Keratinocyte (primary cell): ENCODE measurements at regions not wholly inside any gene's neighbourhood (a gene's known extent, or its start where the extent isn't known, plus 50 kb on each side); places are given as distances from the start of the nearest gene placed in this dataset.
A peak's percentile ranks its signal among the peaks of the same experiment; 100 is the strongest.

Experiments used
- DNase-seq: peaks from one replicate; pipeline ENCODE4 v3.0.0-alpha.2; 2011; ENCODE audit warnings: low read depth, missing footprints, low spot score
- FAIRE-seq: peaks from 2 replicates; lab custom pipeline; 2011; peaks lifted over from hg19 to GRCh38; lab: Jason Lieb, UNC
- H2AFZ ChIP-seq: 2 replicates; pipeline ENCODE4 v1.6.0; 2012; ENCODE audit warnings: low read length, control low read depth, inconsistent platforms; ENCODE audit not compliant: control insufficient read depth
- H3K27ac ChIP-seq: 2 replicates; pipeline ENCODE4 v1.5.1; 2011; ENCODE audit warnings: low read length; ENCODE audit not compliant: control insufficient read depth, insufficient read depth
- H3K27me3 ChIP-seq: 3 replicates; pipeline ENCODE4 v1.6.0; 2011; ENCODE audit warnings: low read length; ENCODE audit not compliant: control insufficient read depth, insufficient read depth; ENCODE audit errors: extremely low read depth
- H3K36me3 ChIP-seq, 2 experiments: 2 replicates in 1 of 2; 3 replicates in 1 of 2; pipeline ENCODE4 v1.5.1; 2011; ENCODE audit warnings: low read length in 2 of 2, mild to moderate bottlenecking in 1 of 2; ENCODE audit not compliant: control insufficient read depth in 2 of 2, insufficient read depth in 2 of 2; ENCODE audit errors: extremely low read depth in 1 of 2
- H3K4me1 ChIP-seq: 3 replicates; pipeline ENCODE4 v1.5.1; 2011; ENCODE audit warnings: low read length; ENCODE audit not compliant: control insufficient read depth, insufficient read depth; ENCODE audit errors: extremely low read depth
- H3K4me2 ChIP-seq: 3 replicates; pipeline ENCODE4 v1.6.0; 2011; ENCODE audit warnings: low read depth, low read length; ENCODE audit not compliant: control insufficient read depth, insufficient read depth; ENCODE audit errors: extremely low read depth
- H3K4me3 ChIP-seq, 3 experiments: fragments of 200-600 bp in 1 of 3; sonication (generic) in 1 of 3; 2 replicates in 2 of 3; 3 replicates in 1 of 3; pipeline ENCODE4 v1.5.1; 2011 to 2016; ENCODE audit warnings: low read length in 3 of 3, mild to moderate bottlenecking in 3 of 3, control low read depth in 2 of 3, inconsistent platforms in 1 of 3, low read depth in 1 of 3, mixed read lengths in 1 of 3, mixed run types in 1 of 3, moderate library complexity in 1 of 3; ENCODE audit not compliant: control insufficient read depth in 2 of 3, insufficient read depth in 2 of 3; ENCODE audit errors: extremely low read depth in 1 of 3
- H3K79me2 ChIP-seq: 2 replicates; pipeline ENCODE4 v1.6.0; 2012; ENCODE audit warnings: low read length; ENCODE audit not compliant: control insufficient read depth, insufficient read depth
- H3K9ac ChIP-seq: 3 replicates; pipeline ENCODE4 v1.6.0; 2011; ENCODE audit warnings: low read length; ENCODE audit not compliant: control insufficient read depth, insufficient read depth; ENCODE audit errors: extremely low read depth
- H3K9me1 ChIP-seq: 3 replicates; pipeline ENCODE4 v1.6.0; 2011; ENCODE audit warnings: low read length; ENCODE audit not compliant: control insufficient read depth, insufficient read depth; ENCODE audit errors: extremely low read depth
- H3K9me3 ChIP-seq: 2 replicates; pipeline ENCODE4 v1.5.1; 2012; ENCODE audit warnings: low read depth, low read length; ENCODE audit not compliant: control insufficient read depth
- H4K20me1 ChIP-seq: 3 replicates; pipeline ENCODE4 v1.6.0; 2011; ENCODE audit warnings: low read length; ENCODE audit not compliant: control insufficient read depth, insufficient read depth; ENCODE audit errors: extremely low read depth
- CTCF ChIP-seq, 3 experiments: IDR thresholded peaks in 1 of 3; conservative IDR thresholded peaks in 1 of 3; optimal IDR thresholded peaks in 1 of 3; 2 replicates in 2 of 3; 3 replicates in 1 of 3; pipeline versions ENCODE3 to v1.5.1; 2011; ENCODE audit warnings: low read length in 3 of 3, mild to moderate bottlenecking in 3 of 3, moderate library complexity in 2 of 3, control low read depth in 1 of 3, inconsistent platforms in 1 of 3; ENCODE audit not compliant: insufficient read depth in 2 of 3; ENCODE audit errors: extremely low read depth in 1 of 3
- EZH2 ChIP-seq: IDR thresholded peaks from one replicate; pipeline ENCODE4 v1.6.1; 2012; ENCODE audit warnings: inconsistent platforms, mild to moderate bottlenecking, low read length, moderate library complexity
- dilution Hi-C: fragments of 300-500 bp; cut with MboI; formaldehyde crosslinking; loops from one replicate; pipeline ENCODE4 v1.7.0; 2020; ENCODE audit warnings: low sequenced_read_pairs; ENCODE audit not compliant: extremely low pct_ligation_motif_present

GRCh38 chr4:184329235-184329634, 111.6 kb upstream of the ENPP6 start:
- Histone ChIP-seq H3K36me3 (no peaks in the 10 kb centered on the region), H3K4me1 (peaks cover 21% of the 10 kb centered on the region), H4K20me1 (no peaks in the 10 kb centered on the region), H3K4me3 (no peak overlapping the region), H3K27me3 (no peaks in the 10 kb centered on the region), H3K9me3 (no peaks in the 10 kb centered on the region), H3K4me2 (no peak overlapping the region), H2AFZ (no peak overlapping the region), H3K79me2 (no peaks in the 10 kb centered on the region), H3K9me1 (no peaks in the 10 kb centered on the region), H3K27ac (peak overlapping the region; percentile 77), H3K9ac (peak overlapping the region; percentile 5)
- TF ChIP-seq EZH2 (no peak), CTCF (optimal IDR thresholded peaks at IDR 0.05 in 1 of 3, IDR thresholded peaks at IDR 0.05 in 1 of 3, conservative IDR thresholded peaks at IDR 0.05 in 1 of 3; ENCODE audit: extremely low read depth in 1 of 3, insufficient read depth in 2 of 3, low read length in 3 of 3) (no peak)
- dilution Hi-C loops: no loop called here
- FAIRE-seq (no peak), DNase-seq (no peak)

GRCh38 chr4:184328022-184328736, 110.5 kb upstream of the ENPP6 start:
- peak; percentile 100 for FAIRE-seq
- H3K4me2 ChIP-seq: peak overlapping the region; percentile 55
- peak overlapping the region; percentile 51 for H3K9ac ChIP-seq
- no peak overlapping the region for H3K4me3 ChIP-seq
- dilution Hi-C loops: no loop called here
- H3K36me3 ChIP-seq: no peaks in the 10 kb centered on the region
- TF ChIP-seq EZH2: no peak
- no peak for TF ChIP-seq CTCF (optimal IDR thresholded peaks at IDR 0.05 in 1 of 3, IDR thresholded peaks at IDR 0.05 in 1 of 3, conservative IDR thresholded peaks at IDR 0.05 in 1 of 3; ENCODE audit: extremely low read depth in 1 of 3, insufficient read depth in 2 of 3, low read length in 3 of 3)
- H2AFZ ChIP-seq: peak overlapping the region; percentile 46
- no peaks in the 10 kb centered on the region for H3K9me3 ChIP-seq
- peak overlapping the region; percentile 77 for H3K27ac ChIP-seq
- H4K20me1 ChIP-seq: no peaks in the 10 kb centered on the region
- H3K9me1 ChIP-seq: no peaks in the 10 kb centered on the region
- no peaks in the 10 kb centered on the region for H3K27me3 ChIP-seq
- H3K4me1 ChIP-seq: peaks cover 21% of the 10 kb centered on the region
- DNase-seq: peak; percentile 96
- H3K79me2 ChIP-seq: no peaks in the 10 kb centered on the region
